Left renal cortex interstitium (tissue), 4 donors: ENCODE measurements at regions not wholly inside any gene's neighbourhood (a gene's known extent, or its start where the extent isn't known, plus 50 kb on each side); places are given as distances from the start of the nearest gene placed in this dataset.
"Not testable (repeated sequence)": the region's sequence is repeated elsewhere in the genome, so short reads cannot be mapped to it uniquely, and the experiment has no call there.

Experiments used
- DNase-seq, 4 donors: peaks; one replicate each; pipeline ENCODE4 v3.0.0-alpha.2; 2013; ENCODE audit warnings: low read depth in 4 of 4, low spot score in 2 of 4, missing footprints in 1 of 4

GRCh38 chr4:33696586-33696985 lies 2547.7 kb downstream of the ARAP2 start:
- no peak for DNase-seq

- no peak for DNase-seq
Measured at GRCh38 chr4:33709247-33709646, 2535.1 kb downstream of the ARAP2 start.

- no peak for DNase-seq
Measured at GRCh38 chr4:33711826-33712225, 2532.5 kb downstream of the ARAP2 start.

- no peak for DNase-seq
Measured at GRCh38 chr4:33714971-33715370, 2529.3 kb downstream of the ARAP2 start.

- DNase-seq = no peak
Measured at GRCh38 chr4:33715841-33716395, 2528.4 kb downstream of the ARAP2 start.

- DNase-seq = no peak
Measured at GRCh38 chr4:33722254-33722653, 2522.1 kb downstream of the ARAP2 start.

- no peak for DNase-seq
Measured at GRCh38 chr4:33722800-33723516, 2521.4 kb downstream of the ARAP2 start.

GRCh38 chr4:33724685-33725084 lies 2519.6 kb downstream of the ARAP2 start:
- DNase-seq = no peak

GRCh38 chr4:33725861-33726260 lies 2518.5 kb downstream of the ARAP2 start:
- no peak for DNase-seq

- no peak for DNase-seq
Measured at GRCh38 chr4:33737726-33738125, 2506.6 kb downstream of the ARAP2 start.

GRCh38 chr4:33739884-33740632 lies 2504.3 kb downstream of the ARAP2 start:
- DNase-seq = no peak

GRCh38 chr4:33740871-33741270 lies 2503.4 kb downstream of the ARAP2 start:
- not testable (repeated sequence) for DNase-seq

GRCh38 chr4:33746979-33747378 lies 2497.3 kb downstream of the ARAP2 start:
- DNase-seq = no peak

GRCh38 chr4:33751050-33751449 lies 2493.3 kb downstream of the ARAP2 start:
- DNase-seq = no peak

- DNase-seq = peak in 2 of 4 donors; percentile 7 to 12
Measured at GRCh38 chr4:33772582-33772981, 2471.7 kb downstream of the ARAP2 start.

GRCh38 chr4:33780952-33781791 lies 2463.1 kb downstream of the ARAP2 start:
- no peak for DNase-seq

- DNase-seq = no peak
Measured at GRCh38 chr4:33785843-33786242, 2458.5 kb downstream of the ARAP2 start.

GRCh38 chr4:33802578-33802977 lies 2441.7 kb downstream of the ARAP2 start:
- DNase-seq = no peak

GRCh38 chr4:33825685-33826084 lies 2418.6 kb downstream of the ARAP2 start:
- DNase-seq = no peak

- DNase-seq = not testable (repeated sequence)
Measured at GRCh38 chr4:33829356-33829755, 2415.0 kb downstream of the ARAP2 start.
